CD14-positive monocyte (primary cell): ENCODE measurements at regions not wholly inside any gene's neighbourhood (a gene's known extent, or its start where the extent isn't known, plus 50 kb on each side); places are given as distances from the start of the nearest gene placed in this dataset.
A peak's percentile ranks its signal among the peaks of the same experiment; 100 is the strongest.

Experiments used
- DNase-seq, 3 donors: peaks; one replicate each; pipeline ENCODE4 v3.0.0-alpha.2; 2011 to 2022
- H2AFZ ChIP-seq: 2 replicates; pipeline ENCODE4 v1.6.0; 2012; ENCODE audit warnings: mild to moderate bottlenecking, low read depth, low read length, inconsistent platforms; ENCODE audit not compliant: insufficient read depth, poor library complexity, severe bottlenecking
- H3K27ac ChIP-seq, 2 donors: 1 replicate in 1 of 2; 2 replicates in 1 of 2; pipeline ENCODE4 v1.5.1; 2012 to 2013; ENCODE audit warnings: low read length in 2 of 2, control low read depth in 1 of 2, inconsistent platforms in 1 of 2, low read depth in 1 of 2, mild to moderate bottlenecking in 1 of 2
- H3K27me3 ChIP-seq, 2 donors: one replicate each; pipeline versions ENCODE4 v1.6.0 to v1.6.1; 2011 to 2013; ENCODE audit warnings: low read length in 2 of 2; ENCODE audit not compliant: control insufficient read depth in 2 of 2, insufficient read depth in 2 of 2
- H3K36me3 ChIP-seq, 2 donors: replicated peaks in 1 of 2; 1 replicate in 1 of 2; 2 replicates in 1 of 2; pipeline versions ENCODE4 v1.5.1 to v1.6.1; 2012 to 2013; ENCODE audit warnings: low read length in 2 of 2, control low read depth in 1 of 2, inconsistent platforms in 1 of 2, mild to moderate bottlenecking in 1 of 2; ENCODE audit not compliant: insufficient read depth in 2 of 2, control insufficient read depth in 1 of 2
- H3K4me1 ChIP-seq, 2 donors: 1 replicate in 1 of 2; 2 replicates in 1 of 2; pipeline versions ENCODE4 v1.5.1 to v1.6.1; 2012 to 2013; ENCODE audit warnings: low read length in 2 of 2, control low read depth in 1 of 2, inconsistent platforms in 1 of 2, mild to moderate bottlenecking in 1 of 2, moderate library complexity in 1 of 2; ENCODE audit not compliant: insufficient read depth in 2 of 2, control insufficient read depth in 1 of 2
- H3K4me2 ChIP-seq: replicated peaks from 2 replicates; pipeline ENCODE3; 2012; ENCODE audit warnings: low read length, moderate library complexity, mild to moderate bottlenecking; ENCODE audit not compliant: poor library complexity, severe bottlenecking; ENCODE audit errors: extremely low read depth
- H3K4me3 ChIP-seq, 3 experiments: fragments of 200-600 bp in 1 of 3; sonication (generic) in 1 of 3; replicated peaks in 1 of 3; 1 replicate in 2 of 3; 2 replicates in 1 of 3; pipeline ENCODE4 v1.5.1; 2011 to 2013; ENCODE audit warnings: low read length in 3 of 3, mild to moderate bottlenecking in 3 of 3, control low read depth in 2 of 3, low read depth in 2 of 3, inconsistent platforms in 1 of 3, moderate library complexity in 1 of 3
- H3K79me2 ChIP-seq: 2 replicates; pipeline ENCODE4 v1.6.0; 2012; ENCODE audit warnings: mild to moderate bottlenecking, control low read depth, inconsistent platforms, low read length, moderate library complexity; ENCODE audit not compliant: insufficient read depth
- H3K9ac ChIP-seq: 2 replicates; pipeline ENCODE4 v1.6.0; 2017; ENCODE audit warnings: low read length, mild to moderate bottlenecking; ENCODE audit not compliant: insufficient read depth, poor library complexity, severe bottlenecking
- H3K9me3 ChIP-seq, 2 donors: replicated peaks in 1 of 2; 1 replicate in 1 of 2; 2 replicates in 1 of 2; pipeline versions ENCODE4 v1.5.1 to v1.6.1; 2012 to 2013; ENCODE audit warnings: low read length in 2 of 2, control low read depth in 1 of 2; ENCODE audit not compliant: control insufficient read depth in 1 of 2, insufficient read depth in 1 of 2
- H4K20me1 ChIP-seq: 2 replicates; pipeline ENCODE4 v1.6.0; 2012; ENCODE audit warnings: mild to moderate bottlenecking, low read length, control low read depth, moderate library complexity; ENCODE audit not compliant: insufficient read depth
- H3K27ac Mint-ChIP-seq, 7 donors: one replicate each; pipeline ENCODE4 v1.8.0; 2020; ENCODE audit warnings: mild to moderate bottlenecking in 7 of 7, mixed read lengths in 7 of 7, moderate library complexity in 6 of 7, inconsistent platforms in 2 of 7
- H3K27me3 Mint-ChIP-seq, 3 donors: one replicate each; pipeline ENCODE4 v1.8.0; 2021 to 2022; ENCODE audit warnings: low read depth in 3 of 3, mild to moderate bottlenecking in 3 of 3, mixed read lengths in 3 of 3, moderate library complexity in 3 of 3, inconsistent platforms in 1 of 3
- H3K36me3 Mint-ChIP-seq, 2 donors: one replicate each; pipeline ENCODE4 v1.8.0; 2020; ENCODE audit warnings: mixed read lengths in 2 of 2, inconsistent platforms in 1 of 2, mild to moderate bottlenecking in 1 of 2
- H3K4me1 Mint-ChIP-seq: one replicate; pipeline ENCODE4 v1.8.0; 2020; ENCODE audit warnings: mild to moderate bottlenecking, mixed read lengths
- H3K4me3 Mint-ChIP-seq, 2 donors: one replicate each; pipeline ENCODE4 v1.8.0; 2020; ENCODE audit warnings: mild to moderate bottlenecking in 2 of 2, mixed read lengths in 2 of 2, moderate library complexity in 1 of 2
- H3K9me3 Mint-ChIP-seq, 7 donors: one replicate each; pipeline ENCODE4 v1.8.0; 2020 to 2022; ENCODE audit warnings: mixed read lengths in 7 of 7, mild to moderate bottlenecking in 6 of 7, moderate library complexity in 6 of 7, inconsistent platforms in 2 of 7
- CTCF ChIP-seq: fragments of 200-600 bp; IDR thresholded peaks from one replicate; pipeline ENCODE4 v1.8.0; 2022; ENCODE audit warnings: antibody characterized with exemption, mild to moderate bottlenecking
- WGBS: methylation state at CpG from one replicate; pipeline ENCODE4 v1.1.5; 2013; ENCODE audit warnings: missing lambda C conversion rate; ENCODE audit not compliant: insufficient coverage; 5-methylcytosine and 5-hydroxymethylcytosine counted together
- intact Hi-C, 2 donors: fragments of 100-400 bp; cut with micrococcal nuclease; formaldehyde crosslinking; loops; one replicate each; pipeline versions ENCODE4 v1.15.0 to v1.15.1; 2023

- H3K9ac ChIP-seq = no peak overlapping the region
- no peaks in the 10 kb centered on the region for H3K4me1 ChIP-seq
- no peak for TF ChIP-seq CTCF
- H3K9me3 Mint-ChIP-seq = no peaks in the 10 kb centered on the region
- no peaks in the 10 kb centered on the region for H4K20me1 ChIP-seq
- H3K36me3 Mint-ChIP-seq = no peaks in the 10 kb centered on the region
- H3K27me3 ChIP-seq = no peaks in the 10 kb centered on the region
- no peaks in the 10 kb centered on the region for H3K4me1 Mint-ChIP-seq
- no peak overlapping the region for H3K4me3 Mint-ChIP-seq
- H3K27ac ChIP-seq = no peak overlapping the region
- H3K27me3 Mint-ChIP-seq = peaks cover 1 to 7% (median 5%) of the 10 kb centered on the region in 3 donors
- H3K4me2 ChIP-seq = no peak overlapping the region
- intact Hi-C loops = no loop called here
- H3K79me2 ChIP-seq = no peaks in the 10 kb centered on the region
- H2AFZ ChIP-seq = no peak overlapping the region
- no peak overlapping the region for H3K4me3 ChIP-seq
- no peaks in the 10 kb centered on the region for H3K36me3 ChIP-seq
- no peak for DNase-seq
- peak overlapping the region in 1 of 7 donors; percentile 41 for H3K27ac Mint-ChIP-seq
- H3K9me3 ChIP-seq = no peaks in the 10 kb centered on the region
Measured at GRCh38 chr20:57847104-57847503, 137.3 kb upstream of the PMEPA1 start.

GRCh38 chr20:57844626-57845596, 135.1 kb upstream of the PMEPA1 start:
- Histone ChIP-seq H4K20me1 (no peaks in the 10 kb centered on the region), H3K4me3 (no peak overlapping the region), H2AFZ (no peak overlapping the region), H3K9ac (no peak overlapping the region), H3K4me2 (no peak overlapping the region), H3K27me3 (no peaks in the 10 kb centered on the region), H3K79me2 (no peaks in the 10 kb centered on the region), H3K4me1 (no peaks in the 10 kb centered on the region), H3K36me3 (no peaks in the 10 kb centered on the region), H3K27ac (no peak overlapping the region), H3K9me3 (no peaks in the 10 kb centered on the region)
- no peaks in the 10 kb centered on the region for H3K36me3 Mint-ChIP-seq
- intact Hi-C loops = no loop called here
- no peaks in the 10 kb centered on the region for H3K9me3 Mint-ChIP-seq
- 98% methylated on average over 8 of the region's 10 CpGs for WGBS
- no peaks in the 10 kb centered on the region for H3K4me1 Mint-ChIP-seq
- H3K4me3 Mint-ChIP-seq = no peak overlapping the region
- DNase-seq = no peak
- no peak for TF ChIP-seq CTCF
- H3K27ac Mint-ChIP-seq = peak overlapping the region in 2 of 7 donors; percentile 13 to 17
- H3K27me3 Mint-ChIP-seq = peaks cover 1 to 7% (median 5%) of the 10 kb centered on the region in 3 donors
